Midbrain (tissue), 1 donor: ENCODE measurements at regions not wholly inside any gene's neighbourhood (a gene's known extent, or its start where the extent isn't known, plus 50 kb on each side); places are given as distances from the start of the nearest gene placed in this dataset.

Experiments used
- DNase-seq: peaks from one replicate; lab custom pipeline; 2025; lab: John Stamatoyannopoulos, UW

GRCh38 chr11:92916299-92916698 is 53.2 kb upstream of the MTNR1B start:
- no peak for DNase-seq

GRCh38 chr11:92917927-92918326 is 51.5 kb upstream of the MTNR1B start:
- no peak for DNase-seq

GRCh38 chr11:92919048-92919447 is 50.4 kb upstream of the MTNR1B start:
- no peak for DNase-seq
